ENCODE measurements at regions not wholly inside any gene's neighbourhood (a gene's known extent, or its start where the extent isn't known, plus 50 kb on each side); places are given as distances from the start of the nearest gene placed in this dataset.

DNA sequence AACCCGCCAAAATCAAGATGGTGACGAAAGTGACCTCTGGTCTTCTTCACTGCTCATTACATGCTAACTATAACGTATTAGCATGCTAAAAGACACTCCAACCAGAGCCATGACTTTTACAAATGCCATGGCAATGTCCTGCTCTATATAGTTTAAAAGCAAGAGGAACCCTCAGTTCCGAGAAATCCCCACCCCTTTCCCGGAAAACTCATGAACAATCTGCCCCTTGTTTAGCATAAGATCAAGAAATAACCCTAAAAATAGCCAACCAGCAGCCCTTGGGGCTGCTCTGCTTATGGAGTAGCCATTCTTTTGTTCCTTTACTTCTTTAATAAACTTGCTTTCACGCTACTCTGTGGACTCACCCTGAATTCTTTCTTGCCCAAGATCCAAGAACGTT is 463.5 kb upstream of the FAM241A start:
- no peak for TF ChIP-seq ZFX (IDR thresholded peaks at IDR 0.05; ENCODE audit: borderline replicate concordance)
- TF ChIP-seq CTCF (IDR thresholded peaks at IDR 0.05) = no peak
- no peak overlapping the region for H3K27ac ChIP-seq

GRCh38 chr4:111685205-111685604 is 460.0 kb upstream of the FAM241A start:
- TF ChIP-seq CTCF (IDR thresholded peaks at IDR 0.05) (no peak), ZFX (IDR thresholded peaks at IDR 0.05; ENCODE audit: borderline replicate concordance) (no peak)
- H3K27ac ChIP-seq = no peak overlapping the region

- H3K27ac ChIP-seq = no peak overlapping the region
- TF ChIP-seq CTCF (IDR thresholded peaks at IDR 0.05) = no peak
- no peak for TF ChIP-seq ZFX (IDR thresholded peaks at IDR 0.05; ENCODE audit: borderline replicate concordance)
Observed at GRCh38 chr4:111689214-111689613, 456.0 kb upstream of the FAM241A start.

GRCh38 chr4:111689731-111690130 is 455.5 kb upstream of the FAM241A start:
- TF ChIP-seq ZFX (IDR thresholded peaks at IDR 0.05; ENCODE audit: borderline replicate concordance) = no peak
- no peak for TF ChIP-seq CTCF (IDR thresholded peaks at IDR 0.05)
- no peak overlapping the region for H3K27ac ChIP-seq

- no peak overlapping the region for H3K27ac ChIP-seq
- TF ChIP-seq CTCF (IDR thresholded peaks at IDR 0.05) (no peak), ZFX (IDR thresholded peaks at IDR 0.05; ENCODE audit: borderline replicate concordance) (no peak)
Observed at GRCh38 chr4:111693758-111694157, 451.5 kb upstream of the FAM241A start.

GRCh38 chr4:111695677-111696076 is 449.6 kb upstream of the FAM241A start:
- no peak overlapping the region for H3K27ac ChIP-seq
- TF ChIP-seq ZFX (IDR thresholded peaks at IDR 0.05; ENCODE audit: borderline replicate concordance) (no peak), CTCF (IDR thresholded peaks at IDR 0.05) (no peak)

- no peak overlapping the region for H3K27ac ChIP-seq
- TF ChIP-seq ZFX (IDR thresholded peaks at IDR 0.05; ENCODE audit: borderline replicate concordance) (no peak), CTCF (IDR thresholded peaks at IDR 0.05) (no peak)
Observed at GRCh38 chr4:111696505-111696904, 448.7 kb upstream of the FAM241A start.
